HL-60 (cell line): ENCODE measurements at regions not wholly inside any gene's neighbourhood (a gene's known extent, or its start where the extent isn't known, plus 50 kb on each side); places are given as distances from the start of the nearest gene placed in this dataset.

Experiments used
- DNase-seq, 2 experiments: peaks; one replicate each; pipeline ENCODE4 v3.0.0-alpha.2; 2010 to 2020; ENCODE audit warnings: low read depth in 1 of 2, low spot score in 1 of 2
- H3K27ac ChIP-seq: fragments of 250-450 bp; sonication (Bioruptor Pico); replicated peaks from 2 replicates; pipeline ENCODE4 v1.5.1; 2020; ENCODE audit warnings: mild to moderate bottlenecking, moderate library complexity
- H3K27me3 ChIP-seq: fragments of 250-450 bp; sonication (Bioruptor Pico); 2 replicates; pipeline ENCODE4 v1.5.1; 2021; ENCODE audit warnings: mild to moderate bottlenecking, moderate library complexity; ENCODE audit not compliant: insufficient read depth, poor library complexity, severe bottlenecking
- H3K4me3 ChIP-seq: replicated peaks from 2 replicates; pipeline ENCODE4 v1.5.1; 2011; ENCODE audit warnings: mild to moderate bottlenecking, control low read depth, low read length; ENCODE audit not compliant: insufficient read depth
- CTCF ChIP-seq: IDR thresholded peaks from one replicate; pipeline ENCODE4 v1.5.1; 2011; ENCODE audit warnings: low read length, control low read depth, inconsistent platforms; ENCODE audit not compliant: insufficient read depth
- GABPA ChIP-seq: IDR thresholded peaks from 2 replicates; pipeline ENCODE4 v1.6.1; 2012; ENCODE audit warnings: low read depth
- POLR2AphosphoS5 ChIP-seq: IDR thresholded peaks from 2 replicates; pipeline ENCODE4 v1.6.1; 2012; ENCODE audit warnings: low read depth
- REST ChIP-seq: IDR thresholded peaks from 2 replicates; pipeline ENCODE4 v1.6.1; 2012; ENCODE audit warnings: low read depth; ENCODE audit not compliant: insufficient replicate concordance
- SPI1 ChIP-seq: IDR thresholded peaks from 2 replicates; pipeline ENCODE4 v1.6.1; 2012; ENCODE audit warnings: low read depth, mild to moderate bottlenecking, borderline replicate concordance

GRCh38 chr3:87448558-87448957 is 172.2 kb upstream of the POU1F1 start:
- H3K4me3 ChIP-seq: no peak overlapping the region
- TF ChIP-seq REST (no peak), GABPA (no peak), CTCF (no peak), POLR2AphosphoS5 (no peak), SPI1 (no peak)
- no peak for DNase-seq
- H3K27ac ChIP-seq: no peak overlapping the region
- no peaks in the 10 kb centered on the region for H3K27me3 ChIP-seq

GRCh38 chr3:87446849-87447387 is 170.5 kb upstream of the POU1F1 start:
- no peaks in the 10 kb centered on the region for H3K27me3 ChIP-seq
- DNase-seq: no peak
- H3K27ac ChIP-seq: no peak overlapping the region
- H3K4me3 ChIP-seq: no peak overlapping the region
- TF ChIP-seq POLR2AphosphoS5 (no peak), CTCF (no peak), REST (no peak), GABPA (no peak), SPI1 (no peak)

GRCh38 chr3:87442470-87442869 is 166.1 kb upstream of the POU1F1 start:
- no peak for DNase-seq
- TF ChIP-seq CTCF (no peak), POLR2AphosphoS5 (no peak), GABPA (no peak)
- no peak overlapping the region for H3K4me3 ChIP-seq
- H3K27me3 ChIP-seq: no peaks in the 10 kb centered on the region
- no peak overlapping the region for H3K27ac ChIP-seq

GRCh38 chr3:87437765-87438164 is 161.4 kb upstream of the POU1F1 start:
- Histone ChIP-seq H3K4me3 (no peak overlapping the region), H3K27me3 (no peaks in the 10 kb centered on the region), H3K27ac (no peak overlapping the region)
- TF ChIP-seq GABPA (no peak), SPI1 (no peak)
- DNase-seq: no peak
